HEK293 (cell line): ENCODE measurements at regions not wholly inside any gene's neighbourhood (a gene's known extent, or its start where the extent isn't known, plus 50 kb on each side); places are given as distances from the start of the nearest gene placed in this dataset.

Experiments
- GLI2 ChIP-seq: fragments of 450-650 bp; formaldehyde crosslinking; IDR thresholded peaks from 2 replicates; pipeline ENCODE4; 2017; ENCODE audit warnings: missing biosample characterization, missing genetic modification characterization, low read depth, borderline replicate concordance
- HOXC10 ChIP-seq: sonication (generic); formaldehyde crosslinking; IDR thresholded peaks from 2 replicates; pipeline ENCODE4 v1.8.1; 2023; ENCODE audit warnings: mild to moderate bottlenecking, missing genetic modification reagents
- HOXD13 ChIP-seq: sonication (generic); formaldehyde crosslinking; IDR thresholded peaks from 2 replicates; pipeline ENCODE4 v1.8.0; 2022; ENCODE audit warnings: missing genetic modification reagents, borderline replicate concordance
- KLF10 ChIP-seq: fragments of 450-650 bp; IDR thresholded peaks from 2 replicates; pipeline ENCODE4 v1.5.1; 2018; ENCODE audit warnings: missing biosample characterization, mild to moderate bottlenecking, missing genetic modification characterization
- OSR2 ChIP-seq: fragments of 450-650 bp; formaldehyde crosslinking; IDR thresholded peaks from 2 replicates; pipeline ENCODE4 v1.5.1; 2016; ENCODE audit warnings: missing biosample characterization, missing genetic modification characterization
- PRDM1 ChIP-seq: fragments of 450-650 bp; formaldehyde crosslinking; IDR thresholded peaks from 2 replicates; pipeline ENCODE4; 2016; ENCODE audit warnings: missing biosample characterization, missing genetic modification characterization
- SP2 ChIP-seq: fragments of 450-650 bp; formaldehyde crosslinking; IDR thresholded peaks from 2 replicates; pipeline ENCODE4 v1.5.1; 2016; ENCODE audit warnings: missing biosample characterization, missing genetic modification characterization
- ZNF121 ChIP-seq: fragments of 450-650 bp; formaldehyde crosslinking; IDR thresholded peaks from 2 replicates; pipeline ENCODE4 v1.5.1; 2016; ENCODE audit warnings: missing biosample characterization, missing genetic modification characterization
- ZNF169 ChIP-seq: fragments of 450-650 bp; formaldehyde crosslinking; IDR thresholded peaks from 2 replicates; pipeline ENCODE4 v1.5.1; 2016; ENCODE audit warnings: missing biosample characterization, missing genetic modification characterization
- ZNF18 ChIP-seq: fragments of 450-650 bp; formaldehyde crosslinking; IDR thresholded peaks from 2 replicates; pipeline ENCODE4 v1.5.1; 2016; ENCODE audit warnings: missing biosample characterization, missing genetic modification characterization
- ZNF19 ChIP-seq: fragments of 450-650 bp; formaldehyde crosslinking; IDR thresholded peaks from 2 replicates; pipeline ENCODE4; 2016; ENCODE audit warnings: missing biosample characterization, missing genetic modification characterization, low read depth
- ZNF23 ChIP-seq: fragments of 450-650 bp; formaldehyde crosslinking; IDR thresholded peaks from 2 replicates; pipeline ENCODE4 v1.5.1; 2016; ENCODE audit warnings: missing biosample characterization, missing genetic modification characterization, borderline replicate concordance
- ZNF239 ChIP-seq: fragments of 450-650 bp; formaldehyde crosslinking; IDR thresholded peaks from 2 replicates; pipeline ENCODE4 v1.5.1; 2016; ENCODE audit warnings: missing biosample characterization, missing genetic modification characterization
- ZNF248 ChIP-seq: fragments of 450-650 bp; formaldehyde crosslinking; IDR thresholded peaks from 2 replicates; pipeline ENCODE4 v1.5.1; 2017; ENCODE audit warnings: missing biosample characterization, missing genetic modification characterization
- ZNF26 ChIP-seq: fragments of 450-650 bp; formaldehyde crosslinking; IDR thresholded peaks from 2 replicates; pipeline ENCODE4 v1.5.1; 2016; ENCODE audit warnings: missing biosample characterization, missing genetic modification characterization
- ZNF473 ChIP-seq: fragments of 450-650 bp; formaldehyde crosslinking; IDR thresholded peaks from 2 replicates; pipeline ENCODE4 v1.5.1; 2017; ENCODE audit warnings: missing biosample characterization, missing genetic modification characterization
- ZNF48 ChIP-seq: fragments of 450-650 bp; formaldehyde crosslinking; IDR thresholded peaks from 2 replicates; pipeline ENCODE4 v1.5.1; 2016; ENCODE audit warnings: missing biosample characterization, missing genetic modification characterization
- ZNF521 ChIP-seq: fragments of 450-650 bp; formaldehyde crosslinking; IDR thresholded peaks from 2 replicates; pipeline ENCODE4 v1.5.1; 2017; ENCODE audit warnings: missing biosample characterization, mild to moderate bottlenecking, missing genetic modification characterization
- ZNF529 ChIP-seq: fragments of 450-650 bp; formaldehyde crosslinking; IDR thresholded peaks from 2 replicates; pipeline ENCODE4 v1.5.1; 2017; ENCODE audit warnings: missing genetic modification characterization, missing biosample characterization; ENCODE audit not compliant: insufficient replicate concordance
- ZNF600 ChIP-seq: fragments of 450-650 bp; formaldehyde crosslinking; IDR thresholded peaks from 2 replicates; pipeline ENCODE4 v1.5.1; 2016; ENCODE audit warnings: missing biosample characterization, missing genetic modification characterization
- ZNF747 ChIP-seq: fragments of 450-650 bp; formaldehyde crosslinking; IDR thresholded peaks from 2 replicates; pipeline ENCODE4 v1.5.1; 2016; ENCODE audit warnings: missing biosample characterization, missing genetic modification characterization
- ZSCAN5A ChIP-seq: fragments of 450-650 bp; formaldehyde crosslinking; IDR thresholded peaks from 2 replicates; pipeline ENCODE4 v1.5.1; 2016; ENCODE audit warnings: missing biosample characterization, missing genetic modification characterization
- TF ChIP-seq, protein P1 (sequence below): sonication (generic); formaldehyde crosslinking; IDR thresholded peaks from 2 replicates; pipeline ENCODE4 v1.8.1; 2022; ENCODE audit warnings: mild to moderate bottlenecking, moderate library complexity, missing genetic modification reagents
- TF ChIP-seq, protein P2 (sequence below): fragments of 450-650 bp; formaldehyde crosslinking; IDR thresholded peaks from 2 replicates; pipeline ENCODE4 v1.5.1; 2016; ENCODE audit warnings: missing biosample characterization, missing genetic modification characterization

DNA sequence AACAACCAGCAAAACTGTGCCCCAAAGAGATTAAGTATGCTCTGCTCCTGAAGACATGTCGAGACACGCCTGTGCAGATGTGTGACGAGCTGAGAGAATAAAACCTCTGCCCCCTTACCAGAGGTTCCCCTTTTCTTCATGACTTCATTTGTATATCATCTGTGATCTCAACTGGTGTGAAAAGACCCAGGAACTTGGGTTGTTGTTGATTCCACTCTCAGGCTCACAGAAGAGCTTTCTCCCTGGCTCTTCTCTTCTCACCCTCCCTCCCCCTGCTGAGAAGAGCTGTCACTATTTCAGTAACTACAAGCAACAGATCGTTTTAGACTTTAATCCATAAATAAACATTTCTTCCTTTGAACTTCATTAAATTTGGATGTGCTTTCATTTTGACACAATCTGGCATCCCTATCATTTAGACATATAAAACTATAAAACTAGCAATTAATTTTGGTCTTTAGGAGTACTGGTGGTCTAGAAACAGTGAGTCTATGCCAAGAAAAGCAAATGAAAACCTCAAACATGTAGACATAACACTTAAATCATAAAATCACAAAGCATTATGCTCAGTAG, 179.3 kb upstream of the FZD8 start (continued):
- TF ChIP-seq, protein P1, sequence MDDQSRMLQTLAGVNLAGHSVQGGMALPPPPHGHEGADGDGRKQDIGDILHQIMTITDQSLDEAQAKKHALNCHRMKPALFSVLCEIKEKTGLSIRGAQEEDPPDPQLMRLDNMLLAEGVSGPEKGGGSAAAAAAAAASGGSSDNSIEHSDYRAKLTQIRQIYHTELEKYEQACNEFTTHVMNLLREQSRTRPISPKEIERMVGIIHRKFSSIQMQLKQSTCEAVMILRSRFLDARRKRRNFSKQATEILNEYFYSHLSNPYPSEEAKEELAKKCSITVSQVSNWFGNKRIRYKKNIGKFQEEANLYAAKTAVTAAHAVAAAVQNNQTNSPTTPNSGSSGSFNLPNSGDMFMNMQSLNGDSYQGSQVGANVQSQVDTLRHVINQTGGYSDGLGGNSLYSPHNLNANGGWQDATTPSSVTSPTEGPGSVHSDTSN (CRISPR knock-in tag) = no peak
- TF ChIP-seq SP2 (tag by site-specific recombination) = no peak
- TF ChIP-seq, protein P2, sequence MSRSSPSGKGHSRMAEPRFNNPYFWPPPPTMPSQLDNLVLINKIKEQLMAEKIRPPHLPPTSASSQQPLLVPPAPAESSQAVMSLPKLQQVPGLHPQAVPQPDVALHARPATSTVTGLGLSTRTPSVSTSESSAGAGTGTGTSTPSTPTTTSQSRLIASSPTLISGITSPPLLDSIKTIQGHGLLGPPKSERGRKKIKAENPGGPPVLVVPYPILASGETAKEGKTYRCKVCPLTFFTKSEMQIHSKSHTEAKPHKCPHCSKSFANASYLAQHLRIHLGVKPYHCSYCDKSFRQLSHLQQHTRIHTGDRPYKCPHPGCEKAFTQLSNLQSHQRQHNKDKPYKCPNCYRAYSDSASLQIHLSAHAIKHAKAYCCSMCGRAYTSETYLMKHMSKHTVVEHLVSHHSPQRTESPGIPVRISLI (tag by site-specific recombination) = no peak
- peak; percentile 71 for TF ChIP-seq HOXD13 (CRISPR knock-in tag)
- no peak for TF ChIP-seq ZNF747 (tag by site-specific recombination)
- TF ChIP-seq PRDM1 (tag by site-specific recombination) = no peak
- no peak for TF ChIP-seq ZSCAN5A (tag by site-specific recombination)
- peak; percentile 95 for TF ChIP-seq OSR2 (tag by site-specific recombination)
- no peak for TF ChIP-seq ZNF19 (tag by site-specific recombination)
- no peak for TF ChIP-seq ZNF23 (tag by site-specific recombination)
- TF ChIP-seq ZNF26 (tag by site-specific recombination) = no peak
- no peak for TF ChIP-seq GLI2 (tag by site-specific recombination)
- TF ChIP-seq HOXC10 = no peak
- no peak for TF ChIP-seq ZNF248
- TF ChIP-seq ZNF169 = no peak
- TF ChIP-seq ZNF600 = no peak
- no peak for TF ChIP-seq ZNF48
- no peak for TF ChIP-seq ZNF529 (tag by site-specific recombination)
- no peak for TF ChIP-seq ZNF521 (tag by site-specific recombination)
- 0 out of 2 replicates have a peak, but pooled peaks have one; percentile 20 for TF ChIP-seq ZNF18 (tag by site-specific recombination)
- TF ChIP-seq ZNF473 (tag by site-specific recombination) = no peak
- no peak for TF ChIP-seq ZNF239 (tag by site-specific recombination)
- TF ChIP-seq ZNF121 = 0 out of 2 replicates have a peak, but pooled peaks have one; percentile 52
- TF ChIP-seq KLF10 = peak; percentile 48; the same call in 1 of the 2 replicates
